ENCODE measurements at regions not wholly inside any gene's neighbourhood (a gene's known extent, or its start where the extent isn't known, plus 50 kb on each side); places are given as distances from the start of the nearest gene placed in this dataset.

DNA sequence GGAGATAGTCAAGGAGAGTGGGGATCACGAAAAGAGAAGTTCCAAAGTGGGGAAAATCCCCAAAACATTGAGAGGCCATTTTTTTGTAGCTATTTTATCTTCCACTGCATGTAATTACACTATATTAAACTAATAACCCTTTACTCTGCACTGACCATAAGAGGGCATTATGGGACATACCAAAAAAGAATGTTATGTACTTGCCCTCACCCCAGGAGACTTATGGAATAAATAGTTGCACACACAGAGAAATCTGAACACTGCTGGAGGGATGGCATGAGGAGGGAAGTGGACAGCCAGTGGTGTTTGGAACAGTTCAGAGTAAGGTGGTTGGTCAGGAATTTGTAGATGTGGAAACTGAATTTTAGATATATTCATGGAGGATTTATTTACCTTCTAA is 422.9 kb downstream of the SNAPC1 start:
- Mint-ChIP-seq H3K27ac (no peak overlapping the region), H3K9me3 (no peaks in the 10 kb centered on the region), H3K4me1 (no peaks in the 10 kb centered on the region), H3K27me3 (ENCODE audit: low read depth) (peaks cover 5% of the 10 kb centered on the region), H3K36me3 (ENCODE audit: low read depth) (no peaks in the 10 kb centered on the region), H3K4me3 (no peak overlapping the region)
- TF ChIP-seq, protein P1, sequence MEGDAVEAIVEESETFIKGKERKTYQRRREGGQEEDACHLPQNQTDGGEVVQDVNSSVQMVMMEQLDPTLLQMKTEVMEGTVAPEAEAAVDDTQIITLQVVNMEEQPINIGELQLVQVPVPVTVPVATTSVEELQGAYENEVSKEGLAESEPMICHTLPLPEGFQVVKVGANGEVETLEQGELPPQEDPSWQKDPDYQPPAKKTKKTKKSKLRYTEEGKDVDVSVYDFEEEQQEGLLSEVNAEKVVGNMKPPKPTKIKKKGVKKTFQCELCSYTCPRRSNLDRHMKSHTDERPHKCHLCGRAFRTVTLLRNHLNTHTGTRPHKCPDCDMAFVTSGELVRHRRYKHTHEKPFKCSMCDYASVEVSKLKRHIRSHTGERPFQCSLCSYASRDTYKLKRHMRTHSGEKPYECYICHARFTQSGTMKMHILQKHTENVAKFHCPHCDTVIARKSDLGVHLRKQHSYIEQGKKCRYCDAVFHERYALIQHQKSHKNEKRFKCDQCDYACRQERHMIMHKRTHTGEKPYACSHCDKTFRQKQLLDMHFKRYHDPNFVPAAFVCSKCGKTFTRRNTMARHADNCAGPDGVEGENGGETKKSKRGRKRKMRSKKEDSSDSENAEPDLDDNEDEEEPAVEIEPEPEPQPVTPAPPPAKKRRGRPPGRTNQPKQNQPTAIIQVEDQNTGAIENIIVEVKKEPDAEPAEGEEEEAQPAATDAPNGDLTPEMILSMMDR (IDR thresholded peaks at IDR 0.05; ENCODE audit: unreplicated experiment in 3 of 3): no peak

DNA sequence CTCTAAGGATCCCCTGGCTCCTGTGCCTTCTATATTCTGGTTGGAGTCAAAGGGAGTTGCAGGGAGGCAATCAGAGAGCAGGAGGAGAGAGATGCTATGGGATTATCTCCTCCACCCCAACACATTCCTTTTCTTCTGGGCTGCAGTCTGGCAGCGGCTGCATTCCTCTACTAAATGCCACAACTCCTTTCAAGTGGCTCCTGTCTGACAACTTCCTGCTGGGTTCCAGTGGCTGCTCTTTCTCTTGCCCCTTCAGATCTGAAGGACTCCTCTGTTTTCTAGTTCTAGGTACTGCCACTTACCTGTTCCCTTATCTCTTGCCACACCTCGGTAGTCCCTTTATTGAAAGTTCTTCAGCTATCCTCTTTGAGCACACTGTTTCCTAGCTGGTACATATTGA is 425.0 kb downstream of the SNAPC1 start:
- no peak overlapping the region for H3K4me3 Mint-ChIP-seq
- peaks cover 5% of the 10 kb centered on the region for H3K27me3 Mint-ChIP-seq (ENCODE audit: low read depth)
- TF ChIP-seq, protein P1 (IDR thresholded peaks at IDR 0.05; ENCODE audit: unreplicated experiment in 3 of 3): no peak
- H3K36me3 Mint-ChIP-seq (ENCODE audit: low read depth): no peaks in the 10 kb centered on the region
- H3K4me1 Mint-ChIP-seq: no peaks in the 10 kb centered on the region
- no peaks in the 10 kb centered on the region for H3K9me3 Mint-ChIP-seq
- H3K27ac Mint-ChIP-seq: no peak overlapping the region

DNA sequence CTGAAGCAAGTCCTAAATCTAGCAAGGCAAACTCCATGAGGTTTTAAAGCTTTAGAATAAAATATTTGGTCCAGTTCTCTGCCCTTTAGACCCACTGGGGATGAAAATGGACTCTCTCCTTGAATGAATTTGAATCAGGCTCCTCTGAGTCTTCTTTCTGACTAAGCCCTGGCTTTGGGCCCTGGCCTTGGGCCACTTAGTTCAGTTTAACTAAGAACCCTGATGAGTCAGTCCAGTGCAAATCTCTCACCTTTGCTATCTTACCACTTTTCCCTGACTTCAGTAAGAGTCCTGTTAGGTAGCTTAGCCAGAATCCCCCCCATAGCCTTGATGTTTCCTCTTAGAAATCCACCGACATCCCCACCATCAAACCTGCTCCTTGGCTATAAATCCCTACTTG is 427.5 kb downstream of the SNAPC1 start:
- Mint-ChIP-seq H3K36me3 (ENCODE audit: low read depth) (no peaks in the 10 kb centered on the region), H3K9me3 (no peaks in the 10 kb centered on the region), H3K27me3 (ENCODE audit: low read depth) (peaks cover 3% of the 10 kb centered on the region), H3K27ac (no peak overlapping the region), H3K4me3 (no peak overlapping the region), H3K4me1 (no peaks in the 10 kb centered on the region)
- TF ChIP-seq, protein P1 (IDR thresholded peaks at IDR 0.05; ENCODE audit: unreplicated experiment in 3 of 3): no peak

DNA sequence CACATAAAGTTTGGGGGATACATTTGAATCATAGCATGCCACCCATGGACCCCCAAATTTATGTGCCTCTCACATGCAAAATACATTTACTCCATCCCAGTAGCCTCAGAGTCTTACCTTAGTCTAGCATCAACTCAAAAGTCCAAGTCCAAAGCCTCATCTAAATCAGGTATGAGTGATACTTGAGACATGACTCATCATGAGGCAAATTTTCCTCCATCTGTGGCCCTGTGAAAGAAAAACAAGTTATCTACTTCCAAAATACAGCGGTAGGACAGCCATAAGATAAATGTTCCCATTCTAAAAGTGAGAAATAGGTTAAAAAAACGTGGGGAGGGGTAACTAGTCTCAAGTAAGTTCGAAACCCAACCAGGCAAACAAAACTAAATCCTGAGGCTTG is 444.2 kb downstream of the SNAPC1 start:
- H3K4me1 Mint-ChIP-seq: no peaks in the 10 kb centered on the region
- H3K27ac Mint-ChIP-seq: no peak overlapping the region
- H3K27me3 Mint-ChIP-seq (ENCODE audit: low read depth): no peaks in the 10 kb centered on the region
- TF ChIP-seq, protein P1 (IDR thresholded peaks at IDR 0.05; ENCODE audit: unreplicated experiment in 3 of 3): no peak
- no peak overlapping the region for H3K4me3 Mint-ChIP-seq
- peaks cover 3% of the 10 kb centered on the region for H3K36me3 Mint-ChIP-seq (ENCODE audit: low read depth)
- H3K9me3 Mint-ChIP-seq: peaks cover 13% of the 10 kb centered on the region

DNA sequence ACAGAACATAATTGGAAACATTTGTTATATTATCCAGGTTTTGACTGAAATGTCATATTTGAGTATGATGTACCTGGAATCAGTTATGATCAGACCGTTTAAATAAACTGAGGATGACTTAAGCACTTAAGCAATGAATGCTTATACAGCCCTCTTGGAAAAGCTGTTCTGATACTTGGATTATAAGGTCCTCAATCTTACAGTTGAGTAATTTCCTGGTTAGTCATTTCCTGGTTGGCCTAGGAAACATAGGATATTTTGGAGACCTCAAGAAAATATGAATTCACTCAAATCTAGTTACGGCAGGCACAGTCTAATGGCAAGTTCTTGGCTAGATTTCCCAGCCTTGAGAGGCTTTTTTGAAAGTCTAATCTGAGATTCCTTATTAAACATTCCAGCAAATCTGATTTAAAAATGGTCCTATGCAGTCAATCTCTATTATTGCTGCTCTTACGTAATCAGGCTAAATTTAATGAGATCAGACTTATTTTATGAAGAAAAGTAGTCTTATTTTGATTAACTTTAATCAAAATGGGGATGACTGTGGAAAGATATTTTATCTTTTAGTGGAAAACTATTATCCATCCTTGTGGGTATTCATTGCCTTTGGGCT is 447.2 kb downstream of the SNAPC1 start:
- TF ChIP-seq, protein P1 (IDR thresholded peaks at IDR 0.05; ENCODE audit: unreplicated experiment in 3 of 3): no peak
- H3K36me3 Mint-ChIP-seq (ENCODE audit: low read depth): peaks cover 3% of the 10 kb centered on the region
- H3K9me3 Mint-ChIP-seq: peaks cover 13% of the 10 kb centered on the region
- no peak overlapping the region for H3K4me3 Mint-ChIP-seq
- H3K27me3 Mint-ChIP-seq (ENCODE audit: low read depth): no peaks in the 10 kb centered on the region
- H3K4me1 Mint-ChIP-seq: no peaks in the 10 kb centered on the region
- no peak overlapping the region for H3K27ac Mint-ChIP-seq

DNA sequence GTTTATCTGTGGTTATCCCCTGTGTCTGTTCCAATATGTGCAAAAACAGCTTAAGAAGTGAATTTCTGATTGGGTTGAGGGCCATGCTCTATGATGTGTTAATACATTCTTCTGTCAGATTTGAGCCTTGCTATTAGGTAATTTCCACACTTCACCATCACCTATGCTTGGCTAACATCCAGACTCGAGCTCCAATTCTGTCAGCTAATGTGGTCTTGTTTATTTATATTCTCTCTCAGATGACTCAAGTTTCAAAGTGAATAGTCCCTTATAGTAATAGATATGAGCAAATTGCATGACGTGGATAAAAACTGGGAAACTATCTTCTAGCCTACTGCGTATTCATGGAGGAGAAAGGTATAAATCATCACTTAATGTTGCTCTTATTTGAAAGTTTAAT is 451.3 kb downstream of the SNAPC1 start:
- Mint-ChIP-seq H3K36me3 (ENCODE audit: low read depth) (no peaks in the 10 kb centered on the region), H3K9me3 (no peaks in the 10 kb centered on the region), H3K27ac (no peak overlapping the region), H3K27me3 (ENCODE audit: low read depth) (no peaks in the 10 kb centered on the region), H3K4me3 (no peak overlapping the region), H3K4me1 (no peaks in the 10 kb centered on the region)
- TF ChIP-seq, protein P1 (IDR thresholded peaks at IDR 0.05; ENCODE audit: unreplicated experiment in 3 of 3): no peak

Data from nephron (organoid).